CD4-positive, alpha-beta T cell treated with Interleukin-15 for 4 hours (primary cell): ENCODE measurements at regions not wholly inside any gene's neighbourhood (a gene's known extent, or its start where the extent isn't known, plus 50 kb on each side); places are given as distances from the start of the nearest gene placed in this dataset.
A peak's percentile ranks its signal among the peaks of the same experiment; 100 is the strongest.
"Not testable (repeated sequence)": the region's sequence is repeated elsewhere in the genome, so short reads cannot be mapped to it uniquely, and the experiment has no call there.

ENCODE experiments used
- DNase-seq: peaks from one replicate; pipeline ENCODE4 v3.0.0-alpha.2; 2020; ENCODE audit warnings: low spot score

DNA sequence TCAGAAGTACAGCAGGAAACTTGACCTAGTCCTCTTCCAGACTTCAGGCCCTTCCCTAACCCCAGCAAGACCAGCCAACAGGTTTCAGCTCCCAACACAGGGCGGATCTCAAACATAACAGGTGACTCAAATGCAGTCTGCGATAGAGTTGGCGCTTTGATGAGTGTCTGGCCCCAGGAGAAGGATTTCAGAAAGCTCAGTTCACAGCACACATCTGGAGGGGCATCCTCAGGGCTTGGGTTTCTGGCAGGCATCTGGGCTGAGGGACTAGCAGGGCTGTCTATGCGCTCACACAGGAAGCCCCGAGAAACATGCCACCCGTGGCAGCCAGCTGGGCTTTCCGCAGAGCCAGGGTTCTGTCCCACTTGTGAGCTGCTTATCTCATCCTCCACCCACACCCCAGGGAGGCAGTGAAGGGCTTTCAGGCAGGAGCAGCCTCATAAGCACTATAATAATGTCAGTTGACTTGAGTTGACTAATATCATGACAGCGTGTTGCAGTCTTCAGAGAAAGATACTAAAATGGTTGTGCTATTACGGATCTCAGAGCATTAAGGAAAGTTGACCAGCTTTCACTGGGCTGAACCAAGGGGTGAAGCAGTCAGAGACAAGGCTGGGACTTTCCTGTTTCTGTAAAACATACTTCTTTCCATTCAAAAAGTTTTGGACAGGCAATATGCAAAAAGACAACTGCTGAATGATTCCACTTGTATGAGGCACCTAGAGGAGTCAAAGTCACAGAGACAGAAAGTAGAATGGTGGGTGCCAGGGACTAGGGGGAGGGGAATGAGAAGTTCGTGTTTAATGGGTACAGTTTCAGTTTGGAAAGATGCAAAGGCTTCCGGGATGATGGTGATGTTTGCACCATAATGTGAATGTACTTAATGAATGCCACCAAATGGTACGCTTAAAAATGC lies 233.0 kb upstream of the IRF2BP2 start:
- DNase-seq: peak; percentile 48

DNA sequence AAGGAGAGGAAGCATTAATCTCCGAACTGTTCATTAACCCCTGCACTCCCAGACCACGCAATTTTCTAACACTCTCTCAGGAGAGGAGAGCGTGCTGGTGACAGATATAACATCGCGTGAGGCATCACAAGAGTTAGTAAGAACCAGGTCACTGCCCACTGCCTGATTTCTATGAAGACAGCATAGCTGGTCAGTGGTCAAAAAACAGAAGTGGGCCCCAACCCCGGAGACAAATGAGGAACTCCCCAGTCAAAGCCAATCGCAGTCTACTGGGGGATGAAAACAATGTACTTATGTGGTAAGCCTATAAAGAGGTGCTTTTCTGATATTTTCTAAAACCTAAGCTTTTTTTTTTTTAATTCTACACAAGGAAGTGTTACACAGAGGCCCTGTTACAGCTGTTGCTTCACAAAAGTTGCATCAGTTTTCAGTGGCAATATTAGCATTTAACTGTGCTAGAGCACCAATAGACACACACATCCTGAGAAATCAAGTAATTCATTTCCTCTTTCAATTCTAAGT lies 231.8 kb upstream of the IRF2BP2 start:
- peak; percentile 51 for DNase-seq

DNA sequence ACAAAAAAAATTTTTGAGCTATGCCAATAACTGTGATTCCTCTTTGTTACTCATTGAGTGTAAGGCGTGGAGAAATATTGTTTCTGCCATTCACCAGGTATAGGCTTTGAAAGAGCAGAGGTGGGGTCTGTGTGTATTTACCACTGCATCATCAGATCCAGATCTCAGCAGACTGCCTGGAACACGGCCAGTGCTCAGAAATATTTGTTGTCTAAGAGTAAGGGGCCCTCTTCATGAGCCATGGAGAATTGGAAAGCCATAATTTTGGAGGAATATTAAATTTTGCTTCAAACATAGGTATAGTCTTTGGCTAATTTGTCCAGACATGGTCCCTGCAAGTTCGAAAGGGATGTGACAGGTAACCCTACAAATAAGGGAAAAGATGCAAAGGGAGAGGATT lies 231.3 kb upstream of the IRF2BP2 start:
- no peak for DNase-seq

DNA sequence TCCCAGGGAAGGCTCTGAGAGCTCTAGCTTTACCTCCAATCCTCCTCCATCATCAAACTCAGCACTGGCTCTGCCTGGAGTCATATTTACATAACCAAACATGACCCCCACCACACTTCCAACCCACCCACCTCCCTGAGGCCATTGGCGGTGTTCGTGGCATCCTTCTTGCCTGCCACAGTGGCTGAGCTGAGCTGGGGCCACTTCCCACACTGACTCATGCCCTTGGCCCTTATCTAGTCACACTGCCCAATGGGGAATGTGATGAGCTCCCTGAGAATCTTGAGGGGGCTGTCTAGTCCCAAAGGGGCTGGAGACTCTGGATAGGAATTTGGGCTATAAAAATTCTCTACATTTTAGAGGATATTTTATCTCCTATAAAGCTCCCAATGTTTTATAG lies 230.9 kb upstream of the IRF2BP2 start:
- no peak for DNase-seq

DNA sequence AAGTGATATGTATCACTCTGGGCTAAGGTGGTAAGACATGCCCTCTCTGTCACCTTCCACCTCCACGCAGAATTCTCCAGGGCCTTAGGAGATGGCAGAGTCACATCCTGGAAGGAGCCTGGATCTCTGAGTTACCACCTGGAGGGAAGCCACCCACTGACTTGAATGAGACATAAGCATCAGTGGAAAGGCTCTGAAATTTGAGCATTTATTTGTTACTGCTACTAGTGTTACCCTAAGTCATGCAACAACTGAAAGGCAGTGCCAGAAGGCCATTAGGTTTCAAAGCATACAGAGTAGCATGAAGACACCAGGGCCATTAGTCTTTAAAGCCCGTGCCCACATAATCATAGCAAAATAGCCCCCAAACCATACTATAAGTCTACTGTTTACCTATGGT lies 230.3 kb upstream of the IRF2BP2 start:
- DNase-seq: no peak

DNA sequence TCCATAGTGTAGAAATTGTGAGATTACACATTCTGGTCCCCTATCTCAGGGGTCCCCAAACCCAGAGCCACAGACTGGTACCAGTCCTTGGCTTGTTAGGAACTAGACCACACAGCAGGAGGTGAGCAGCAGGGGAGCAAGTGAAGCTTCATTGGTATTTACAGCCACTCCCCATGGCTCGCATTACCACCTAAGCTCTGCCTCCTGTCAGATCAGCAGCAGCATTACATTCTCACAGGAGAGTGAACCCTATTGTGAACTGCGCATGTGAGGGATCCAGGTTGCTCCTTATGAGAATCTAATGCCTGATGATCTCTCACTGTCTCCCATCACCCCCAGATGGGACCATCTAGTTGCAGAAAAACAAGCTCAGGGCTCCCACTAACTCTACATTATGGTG lies 229.7 kb upstream of the IRF2BP2 start:
- no peak for DNase-seq

DNA sequence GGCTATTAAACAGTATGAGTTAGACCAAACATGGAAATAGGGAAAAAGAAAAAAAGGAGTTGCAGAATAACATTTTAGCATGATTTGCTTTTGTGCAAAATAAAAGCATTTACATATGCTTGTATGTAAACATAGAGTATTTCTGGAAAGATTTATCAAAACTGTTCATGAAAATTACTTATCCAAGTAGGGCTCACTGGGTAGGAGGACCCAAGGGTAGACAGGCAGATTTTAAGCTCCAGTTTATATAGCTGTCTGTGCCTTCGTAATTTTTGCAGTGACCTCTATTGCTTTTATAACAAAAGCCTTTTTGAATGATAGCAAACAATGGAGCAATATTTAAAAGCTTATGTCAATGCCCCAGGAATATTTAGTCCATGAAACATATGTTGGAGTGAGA lies 228.8 kb upstream of the IRF2BP2 start:
- no peak for DNase-seq

DNA sequence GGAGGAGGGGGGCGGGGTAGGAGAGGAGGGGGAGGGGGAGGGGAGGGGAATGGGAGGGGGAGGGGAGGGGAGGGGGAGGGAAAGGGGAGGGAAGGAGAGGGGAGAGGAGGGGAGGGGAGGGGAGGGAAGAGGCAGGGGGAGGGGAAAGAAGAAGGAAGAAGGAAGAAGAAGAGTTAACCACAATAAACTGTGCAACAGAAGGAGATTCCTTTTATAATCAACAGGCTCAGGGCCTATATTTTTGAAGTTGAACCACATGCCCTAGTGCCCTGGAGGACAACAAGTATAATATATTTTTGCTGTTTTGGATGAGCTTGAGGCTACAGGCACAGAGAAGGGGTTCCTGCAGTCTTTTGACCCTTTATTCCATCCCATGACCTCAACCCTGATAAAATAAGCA lies 228.2 kb upstream of the IRF2BP2 start:
- no peak for DNase-seq

DNA sequence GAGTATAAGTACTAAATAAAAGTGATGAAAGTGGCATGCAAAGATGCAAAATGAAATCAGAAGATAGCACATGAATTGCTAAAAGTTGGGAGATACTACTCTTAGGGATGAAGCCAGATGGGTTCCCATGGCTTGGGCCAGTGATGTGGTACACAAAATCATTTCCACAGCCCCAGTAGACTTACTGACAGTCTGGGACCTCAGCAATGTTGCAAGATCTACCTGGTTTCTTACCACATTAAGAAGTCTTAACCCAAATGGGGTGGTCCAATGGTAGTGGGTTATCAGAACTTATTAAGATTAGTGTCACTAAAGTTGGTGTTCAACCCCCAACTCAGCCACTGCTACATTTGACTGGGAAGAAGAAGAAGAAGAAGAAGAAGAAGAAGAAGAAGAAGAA lies 227.7 kb upstream of the IRF2BP2 start:
- DNase-seq: no peak

DNA sequence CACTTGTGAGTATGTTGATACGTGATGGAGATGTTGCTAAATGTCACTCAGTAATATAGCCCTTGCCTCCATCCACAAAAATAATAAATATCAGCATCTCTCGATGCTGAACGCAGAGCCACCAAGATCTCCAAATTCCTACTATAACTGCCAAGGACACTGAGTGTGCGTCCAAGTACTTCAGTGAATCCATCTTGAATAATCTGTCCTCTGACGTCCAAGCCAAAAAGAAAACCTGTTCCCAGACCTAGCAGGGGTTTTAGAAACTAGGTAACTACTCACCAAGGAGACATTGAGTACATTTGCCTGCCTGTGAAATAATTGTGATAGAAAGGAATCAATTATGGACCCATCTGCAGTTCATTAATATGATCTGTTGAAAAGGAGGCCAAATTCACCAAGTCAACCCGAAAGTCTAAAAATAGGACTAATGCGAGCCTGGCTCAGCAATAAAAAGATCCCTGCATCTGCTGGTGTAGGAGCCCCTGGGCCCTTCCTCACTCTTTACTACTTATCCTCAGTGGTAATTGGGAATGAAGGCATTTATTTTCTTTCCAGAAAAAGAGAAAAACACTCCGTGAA lies 226.9 kb upstream of the IRF2BP2 start:
- DNase-seq: no peak

DNA sequence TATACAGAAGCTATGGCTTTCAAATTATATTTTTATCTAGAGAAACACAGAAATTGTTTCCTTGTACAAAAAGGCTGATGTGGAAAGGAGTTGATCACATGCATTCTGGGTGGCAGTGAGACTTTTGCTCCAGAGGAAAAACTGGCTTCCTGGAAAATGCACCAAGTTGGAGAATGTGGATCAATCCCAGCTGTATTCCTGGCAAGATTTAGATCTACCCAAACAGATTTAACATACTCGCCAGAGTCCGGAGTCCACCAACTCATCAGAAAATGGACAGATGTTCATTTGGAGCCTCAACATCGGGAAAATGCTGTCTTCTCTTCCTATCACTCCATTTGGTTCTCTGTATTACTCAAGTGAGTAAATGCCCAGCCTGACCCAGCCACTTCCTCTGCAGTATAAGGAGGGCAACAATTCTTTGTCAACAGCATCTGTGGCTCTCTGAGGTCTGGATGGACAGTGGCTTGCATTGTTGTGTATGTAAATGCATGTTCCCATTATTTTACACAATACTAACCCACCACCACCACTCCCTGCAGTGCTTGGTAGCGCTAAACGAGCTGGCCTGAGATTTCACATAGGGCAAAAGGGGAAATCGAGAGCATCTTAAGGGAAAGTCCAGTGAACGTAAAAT lies 226.2 kb upstream of the IRF2BP2 start:
- no peak for DNase-seq

DNA sequence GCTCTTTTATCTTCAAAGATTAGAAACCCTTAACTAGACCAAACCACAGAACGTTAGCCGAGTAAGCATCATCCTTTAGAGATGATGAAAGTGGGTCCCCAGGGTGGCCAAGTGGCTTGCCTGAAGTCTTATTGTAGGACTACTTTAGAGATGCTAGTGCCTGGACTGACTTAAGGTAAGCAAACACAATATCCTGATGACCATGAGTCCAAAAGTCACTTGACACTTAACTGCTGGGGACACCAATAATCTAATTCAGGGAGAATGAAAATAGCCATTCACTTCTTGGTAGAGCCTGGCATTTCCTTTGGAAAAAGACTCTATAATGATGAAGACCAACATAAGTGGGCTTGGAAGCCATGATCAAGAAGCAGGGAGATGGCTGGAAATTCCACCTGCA lies 225.3 kb upstream of the IRF2BP2 start:
- DNase-seq: no peak

DNA sequence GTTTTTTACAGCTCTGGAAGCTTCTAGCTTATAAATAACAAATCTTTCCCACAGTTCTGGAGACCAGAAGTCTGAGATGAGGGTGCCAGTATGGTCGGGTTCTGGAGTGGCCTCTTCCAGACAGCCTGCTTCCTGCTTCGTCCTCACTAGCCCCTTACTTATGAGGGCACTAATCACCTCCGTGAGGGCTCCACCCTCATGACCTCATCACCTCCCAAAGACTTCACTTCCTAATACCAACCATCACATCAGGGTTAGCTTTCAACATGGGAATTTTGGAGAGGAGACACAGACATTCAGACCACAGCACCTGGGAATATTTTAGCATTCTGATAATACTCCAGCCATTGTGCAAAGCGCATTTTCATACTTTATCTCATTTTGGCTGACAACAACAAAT lies 223.7 kb upstream of the IRF2BP2 start:
- no peak for DNase-seq

DNA sequence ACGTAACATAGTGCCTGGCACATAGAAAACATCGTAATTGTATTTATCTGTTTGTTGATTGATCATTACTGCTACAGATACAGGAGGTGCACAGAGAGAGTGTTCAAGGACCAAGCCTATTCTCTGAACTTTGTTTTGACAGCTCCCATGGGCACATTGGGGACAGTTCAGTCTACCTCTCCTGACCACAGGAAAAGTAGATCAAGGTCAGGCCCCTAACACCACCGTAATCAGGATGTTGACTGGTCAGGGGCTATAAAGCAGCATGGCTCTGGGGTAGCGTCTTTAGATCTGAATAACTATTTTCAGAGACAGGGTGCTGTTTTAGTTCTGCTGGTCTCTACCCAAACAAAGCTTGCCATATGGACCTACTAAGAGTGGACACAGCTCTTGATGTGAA lies 223.1 kb upstream of the IRF2BP2 start:
- no peak for DNase-seq

DNA sequence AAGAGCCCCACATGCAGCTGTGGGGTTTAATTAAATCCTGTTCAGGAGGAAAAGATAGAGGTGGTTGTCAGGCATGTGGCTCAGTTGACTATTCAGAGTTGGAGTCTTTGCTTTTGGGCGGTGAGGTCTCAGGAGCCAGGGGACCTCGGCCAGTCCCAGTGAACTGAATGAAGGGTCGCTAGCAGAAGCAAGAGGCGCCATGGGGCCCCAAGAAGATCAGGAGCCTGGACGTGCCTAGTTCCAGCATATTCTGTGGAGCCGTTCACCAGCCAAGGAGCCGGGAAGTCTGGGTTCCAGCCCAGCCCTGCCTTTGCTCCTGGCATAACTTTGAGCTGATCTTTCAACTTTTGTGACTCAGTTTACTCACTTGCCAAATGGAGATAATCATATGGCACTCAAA lies 217.7 kb upstream of the IRF2BP2 start:
- no peak for DNase-seq

DNA sequence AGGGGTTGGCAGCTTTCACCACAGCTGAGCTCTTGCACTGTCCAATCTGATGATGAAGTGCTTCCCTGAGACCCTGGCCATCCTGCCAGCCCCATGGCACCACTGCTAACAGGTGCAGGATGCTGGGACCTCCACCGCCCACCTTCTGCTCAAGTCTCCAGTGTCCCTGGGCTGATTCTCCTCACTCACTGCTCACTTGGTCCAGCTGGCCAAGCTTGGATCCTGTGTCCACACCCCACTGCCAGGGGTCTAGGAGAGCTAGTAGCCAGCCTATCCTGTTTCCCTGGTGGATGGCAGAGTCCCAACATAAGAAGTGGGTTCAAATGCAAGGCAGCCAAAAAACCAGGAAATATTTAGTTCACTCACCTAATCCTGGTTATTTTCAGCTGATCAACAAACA lies 217.2 kb upstream of the IRF2BP2 start:
- DNase-seq: no peak

DNA sequence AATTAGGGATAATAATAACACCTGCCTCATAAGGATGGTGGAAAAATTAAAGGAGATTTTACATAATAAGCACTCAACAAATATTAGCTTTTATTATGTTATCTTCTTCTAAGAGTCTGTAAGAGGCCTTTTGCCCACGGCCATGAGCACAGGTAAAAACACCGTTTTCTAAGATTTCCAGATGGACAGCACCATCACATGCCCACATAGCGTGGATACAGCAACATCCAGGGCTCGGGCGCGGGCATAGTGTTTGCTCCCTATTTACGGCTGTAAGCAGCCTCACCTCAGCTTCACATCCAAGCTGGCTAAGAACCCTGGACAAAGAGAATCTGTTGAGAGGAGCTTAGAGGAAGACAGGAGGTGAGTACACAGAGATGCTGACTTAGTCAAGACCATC lies 216.4 kb upstream of the IRF2BP2 start:
- no peak for DNase-seq

DNA sequence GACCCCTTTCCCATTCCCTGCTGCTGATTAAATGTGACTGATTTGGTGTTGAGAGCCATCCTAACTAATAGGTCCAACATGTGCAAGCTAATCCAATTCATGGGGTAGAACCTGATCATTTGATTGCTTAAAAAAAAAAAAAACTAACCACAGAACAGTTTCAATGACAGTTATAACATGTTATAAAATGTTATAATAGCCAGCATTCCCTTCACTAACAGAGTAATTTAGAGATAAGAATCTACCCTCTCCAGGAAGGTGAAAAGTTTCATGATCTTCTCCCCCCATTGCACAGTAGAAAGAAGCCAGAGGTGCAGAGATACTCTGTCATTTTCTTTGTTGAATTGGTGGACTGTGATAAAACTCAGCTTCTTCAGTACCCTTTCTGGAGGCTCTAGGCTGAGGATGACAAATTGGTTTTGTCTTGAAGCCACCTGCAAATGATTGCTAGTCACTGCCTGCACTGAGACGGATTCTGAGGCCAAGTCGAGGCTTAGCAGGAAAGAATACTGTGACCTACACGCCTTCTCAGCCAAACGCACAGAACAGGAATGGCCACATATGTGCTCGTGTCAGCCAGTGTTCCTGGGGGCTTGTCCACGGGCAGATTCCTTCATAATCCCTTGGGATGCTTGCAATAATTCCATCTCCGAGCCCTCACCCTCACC lies 215.7 kb upstream of the IRF2BP2 start:
- no peak for DNase-seq

DNA sequence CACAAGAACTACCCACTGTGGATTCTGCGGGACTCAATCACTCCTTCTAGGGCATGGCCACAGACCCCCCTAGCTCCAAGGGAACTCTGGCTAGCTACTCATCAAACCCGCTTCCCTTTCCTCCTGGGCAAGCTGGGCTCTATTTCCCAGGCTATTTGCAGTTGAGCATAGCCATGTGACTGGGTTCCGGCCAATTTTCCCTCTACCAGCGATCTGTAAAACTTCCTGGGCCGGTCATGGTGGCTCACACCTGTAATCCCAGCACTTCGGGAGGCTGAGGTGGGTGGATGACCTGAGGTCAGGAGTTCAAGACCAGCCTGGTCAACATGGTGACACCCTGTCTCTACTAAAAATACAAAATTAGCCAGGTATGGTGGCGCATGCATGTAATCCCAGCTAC lies 214.9 kb upstream of the IRF2BP2 start:
- DNase-seq: not testable (repeated sequence)

DNA sequence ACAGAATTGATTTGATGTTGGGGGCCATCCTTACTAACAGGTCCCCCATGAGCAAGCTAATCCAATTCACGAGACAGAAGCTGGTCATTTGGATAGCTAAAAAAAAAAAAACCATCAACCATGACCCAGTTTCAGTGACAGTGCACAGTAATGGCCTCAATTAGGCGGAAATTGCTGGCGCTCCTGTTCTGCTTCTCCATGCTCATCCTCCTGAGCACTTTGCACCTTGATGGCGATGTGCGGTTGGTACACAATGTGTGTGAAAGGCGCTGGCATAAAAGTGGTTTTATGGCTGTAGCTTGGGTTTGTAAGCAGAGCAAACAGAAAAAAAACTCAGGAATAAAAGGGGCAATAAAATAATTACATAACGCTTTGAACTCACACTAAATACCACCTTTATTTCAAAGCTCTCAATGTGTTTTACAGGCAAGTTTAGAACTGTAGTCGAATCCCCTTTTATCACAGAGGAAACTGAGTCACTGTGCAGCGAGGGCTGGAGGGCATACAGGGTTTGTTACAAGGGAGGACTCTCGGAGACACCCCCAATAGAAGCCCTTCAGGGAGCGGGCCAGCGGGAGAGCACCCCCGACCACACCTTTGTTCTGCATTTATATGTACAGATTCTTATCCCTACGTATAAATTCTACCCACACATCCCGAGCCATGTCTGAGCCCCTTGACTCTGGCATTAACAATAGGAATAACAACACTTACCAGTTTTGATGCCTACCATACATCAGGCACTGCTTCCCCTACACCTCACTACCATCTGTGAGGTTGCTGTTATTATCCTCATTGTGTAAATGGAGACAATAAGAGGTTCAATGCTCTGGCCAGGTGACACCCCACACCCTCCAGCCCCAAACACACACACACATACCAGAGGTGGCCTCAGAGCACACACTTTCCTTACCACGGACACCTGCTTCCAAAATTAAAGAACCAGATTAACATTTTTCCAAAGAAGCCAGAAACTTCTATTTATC lies 213.5 kb upstream of the IRF2BP2 start:
- DNase-seq: no peak

DNA sequence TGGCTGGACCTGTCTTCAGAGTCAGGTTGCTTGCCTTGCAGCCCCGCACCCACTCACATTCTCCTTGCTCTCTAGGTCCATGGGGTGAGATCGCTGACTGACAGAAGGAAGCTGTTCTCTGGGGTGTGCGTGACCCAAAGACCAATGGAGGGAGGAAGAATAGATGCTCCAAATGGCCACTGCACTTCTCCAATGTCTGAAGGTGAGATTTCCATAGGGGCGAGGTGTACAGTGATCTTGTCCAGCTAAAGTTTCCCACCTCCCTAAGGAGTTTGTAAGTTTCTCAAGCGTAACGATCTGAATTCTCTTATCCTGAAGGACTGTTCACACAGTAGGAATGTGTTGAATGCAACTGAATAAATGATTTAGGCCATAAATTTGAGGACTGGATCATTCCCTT lies 211.9 kb upstream of the IRF2BP2 start:
- no peak for DNase-seq
